GM23338 (cell line): ENCODE measurements at regions not wholly inside any gene's neighbourhood (a gene's known extent, or its start where the extent isn't known, plus 50 kb on each side); places are given as distances from the start of the nearest gene placed in this dataset.

Experiments used
- ATAC-seq: fragments of 200-7000 bp; cut with Tn5 transposase; 3 replicates; pipeline ENCODE4 v1.9.1; 2020
- DNase-seq: peaks from one replicate; pipeline ENCODE4 v3.0.0-alpha.2; 2015; ENCODE audit warnings: low spot score
- H2AFZ ChIP-seq: fragments of 200-600 bp; sonication (generic); 2 replicates; pipeline ENCODE4 v1.8.0; 2016; ENCODE audit warnings: antibody characterized with exemption, mild to moderate bottlenecking, moderate library complexity
- H3F3A ChIP-seq: fragments of 200-600 bp; sonication (generic); replicated peaks from 2 replicates; pipeline ENCODE4 v1.8.0; 2017; ENCODE audit warnings: antibody characterized with exemption, mixed run types, low read depth
- H3K27ac ChIP-seq: fragments of 200-600 bp; sonication (generic); 2 replicates; pipeline ENCODE4 v1.6.1; 2016; ENCODE audit warnings: low read depth
- H3K27me3 ChIP-seq: fragments of 200-600 bp; sonication (generic); 2 replicates; pipeline ENCODE4 v1.8.0; 2016; ENCODE audit warnings: mild to moderate bottlenecking, mixed run types, moderate library complexity; ENCODE audit not compliant: insufficient read depth
- H3K36me3 ChIP-seq: fragments of 200-600 bp; sonication (generic); 2 replicates; pipeline ENCODE4 v1.8.0; 2016; ENCODE audit warnings: mild to moderate bottlenecking; ENCODE audit not compliant: insufficient read depth
- H3K4me1 ChIP-seq: fragments of 200-600 bp; sonication (generic); 2 replicates; pipeline ENCODE4 v1.8.0; 2016; ENCODE audit warnings: mild to moderate bottlenecking, moderate library complexity; ENCODE audit not compliant: insufficient read depth
- H3K4me2 ChIP-seq: fragments of 200-600 bp; sonication (generic); 2 replicates; pipeline ENCODE4 v1.7.1; 2017; ENCODE audit warnings: mixed run types
- H3K4me3 ChIP-seq: fragments of 200-600 bp; sonication (generic); 2 replicates; pipeline ENCODE4 v1.6.1; 2016; ENCODE audit warnings: mixed run types
- H3K79me2 ChIP-seq: fragments of 200-600 bp; sonication (generic); replicated peaks from 2 replicates; pipeline ENCODE4 v1.8.0; 2017; ENCODE audit warnings: mild to moderate bottlenecking; ENCODE audit not compliant: insufficient read depth
- H3K9me2 ChIP-seq: fragments of 200-600 bp; sonication (generic); 2 replicates; pipeline ENCODE4 v1.8.0; 2017; ENCODE audit not compliant: insufficient read depth
- H4K20me1 ChIP-seq: fragments of 200-600 bp; sonication (generic); replicated peaks from 2 replicates; pipeline ENCODE4 v1.8.0; 2017; ENCODE audit warnings: mild to moderate bottlenecking; ENCODE audit not compliant: insufficient read depth
- H3K27ac Mint-ChIP-seq: 2 replicates; pipeline ENCODE4 v1.8.0; 2020; ENCODE audit warnings: inconsistent platforms, mild to moderate bottlenecking, moderate library complexity, mixed read lengths
- H3K27me3 Mint-ChIP-seq: 3 replicates; pipeline ENCODE4 v1.8.0; 2022; ENCODE audit warnings: low read depth, mild to moderate bottlenecking, moderate library complexity, mixed read lengths, inconsistent platforms; ENCODE audit not compliant: insufficient read depth, poor library complexity
- H3K36me3 Mint-ChIP-seq: 3 replicates; pipeline ENCODE4 v1.8.0; 2021; ENCODE audit warnings: low read depth, mild to moderate bottlenecking, inconsistent platforms, moderate library complexity, mixed read lengths
- H3K4me1 Mint-ChIP-seq: 3 replicates; pipeline ENCODE4 v1.8.0; 2020; ENCODE audit warnings: mild to moderate bottlenecking, inconsistent platforms, mixed read lengths
- H3K4me3 Mint-ChIP-seq: 3 replicates; pipeline ENCODE4 v1.8.0; 2021; ENCODE audit warnings: moderate library complexity, mild to moderate bottlenecking, inconsistent platforms, mixed read lengths
- H3K9me3 Mint-ChIP-seq: 3 replicates; pipeline ENCODE4 v1.8.0; 2020; ENCODE audit warnings: moderate library complexity, mild to moderate bottlenecking, inconsistent platforms, mixed read lengths
- EZH2 ChIP-seq: fragments of 200-600 bp; sonication (generic); IDR thresholded peaks from one replicate; pipeline ENCODE4 v1.8.0; 2017; ENCODE audit warnings: antibody characterized with exemption, mild to moderate bottlenecking, low read depth; ENCODE audit not compliant: unreplicated experiment
- JUNB ChIP-seq: IDR thresholded peaks from one replicate; pipeline ENCODE4 v1.6.1; 2016; ENCODE audit warnings: antibody characterized with exemption; ENCODE audit not compliant: unreplicated experiment
- NANOG ChIP-seq: IDR thresholded peaks from 2 replicates; pipeline ENCODE4 v1.6.1; 2016; ENCODE audit warnings: antibody characterized with exemption, borderline replicate concordance
- POLR2AphosphoS5 ChIP-seq: IDR thresholded peaks from 2 replicates; pipeline ENCODE4 v1.6.1; 2016; ENCODE audit warnings: antibody characterized with exemption, low read depth
- ZNF114 ChIP-seq: fragments of 250-450 bp; sonication (Bioruptor Pico); IDR thresholded peaks from 2 replicates; pipeline ENCODE4 v1.5.0; 2020; ENCODE audit warnings: mild to moderate bottlenecking, moderate library complexity
- ZNF462 ChIP-seq: fragments of 250-450 bp; sonication (Bioruptor Pico); IDR thresholded peaks from 2 replicates; pipeline ENCODE4 v1.5.0; 2020; ENCODE audit warnings: mild to moderate bottlenecking, moderate library complexity

- TF ChIP-seq ZNF462: no peak
Observed at GRCh38 chr12:98425859-98426258, 89.5 kb upstream of the TMPO start (continued).

GRCh38 chr12:98431089-98431488 is 84.3 kb upstream of the TMPO start:
- H3K79me2 ChIP-seq: no peaks in the 10 kb centered on the region
- TF ChIP-seq ZNF114 (CRISPR knock-in tag): no peak
- no peak for TF ChIP-seq EZH2
- TF ChIP-seq JUNB: no peak
- TF ChIP-seq POLR2AphosphoS5: no peak
- TF ChIP-seq NANOG: no peak
- DNase-seq: no peak

More at GRCh38 chr12:98431089-98431488, 84.3 kb upstream of the TMPO start:
- H3K27me3 Mint-ChIP-seq: peaks cover 3% of the 10 kb centered on the region
- H4K20me1 ChIP-seq: no peaks in the 10 kb centered on the region
- no peak for ATAC-seq
- H3K36me3 ChIP-seq: no peaks in the 10 kb centered on the region
- no peak overlapping the region for H2AFZ ChIP-seq
- H3K4me1 Mint-ChIP-seq: no peaks in the 10 kb centered on the region
- H3K27me3 ChIP-seq: no peaks in the 10 kb centered on the region
- no peak overlapping the region for H3K4me3 Mint-ChIP-seq
- no peak overlapping the region for H3K27ac Mint-ChIP-seq
- H3K4me2 ChIP-seq: no peak overlapping the region
- H3K9me2 ChIP-seq: 0 out of 2 replicates have a peak, but pooled peaks cover 2% of the 10 kb centered on the region
- peaks cover 22% of the 10 kb centered on the region; the same call in 2 of the 3 replicates for H3K9me3 Mint-ChIP-seq
- H3K36me3 Mint-ChIP-seq: peaks cover 5% of the 10 kb centered on the region; the same call in 1 of the 3 replicates
- H3K27ac ChIP-seq: no peak overlapping the region
- no peak overlapping the region for H3K4me3 ChIP-seq
- no peaks in the 10 kb centered on the region for H3F3A ChIP-seq
- H3K4me1 ChIP-seq: no peaks in the 10 kb centered on the region
